SK-N-MC (cell line): ENCODE measurements at regions not wholly inside any gene's neighbourhood (a gene's known extent, or its start where the extent isn't known, plus 50 kb on each side); places are given as distances from the start of the nearest gene placed in this dataset.

ENCODE experiments used
- FOXP2 ChIP-seq: optimal IDR thresholded peaks from 2 replicates; pipeline ENCODE3; 2011; ENCODE audit warnings: mild to moderate bottlenecking, moderate library complexity; ENCODE audit not compliant: insufficient read depth; ENCODE audit errors: extremely low read length, control extremely low read depth
- POLR2AphosphoS5 ChIP-seq: IDR thresholded peaks from 2 replicates; pipeline ENCODE4 v1.6.1; 2012; ENCODE audit warnings: mild to moderate bottlenecking, low read depth, low read length, borderline replicate concordance

DNA sequence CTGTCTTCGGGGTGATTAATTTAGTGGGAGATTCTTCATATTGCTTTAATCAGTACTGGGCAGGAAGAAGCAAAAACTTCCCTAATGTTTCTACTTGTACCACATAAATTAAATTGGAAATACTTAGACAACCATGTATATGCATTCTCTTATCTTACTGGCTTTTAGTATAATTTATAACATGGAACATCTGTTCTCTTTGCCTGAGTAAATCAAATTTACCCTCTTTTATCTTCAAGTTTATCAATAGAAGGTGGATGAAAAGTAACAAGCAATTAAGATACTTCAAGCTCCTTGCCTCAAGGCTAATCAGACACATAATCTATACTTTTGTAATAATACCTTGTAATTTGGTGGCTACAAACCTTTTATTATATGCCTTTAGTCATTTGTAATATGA is 274.4 kb upstream of the ARX start:
- no peak for TF ChIP-seq POLR2AphosphoS5
- no peak for TF ChIP-seq FOXP2
